Fibroblast of lung (primary cell): ENCODE measurements at regions not wholly inside any gene's neighbourhood (a gene's known extent, or its start where the extent isn't known, plus 50 kb on each side); places are given as distances from the start of the nearest gene placed in this dataset.

Experiments used
- DNase-seq, 2 donors: peaks; one replicate each; pipeline versions ENCODE4 v3.0.0 to v3.0.0-alpha.2; 2010; ENCODE audit warnings: low read depth in 2 of 2
- H2AFZ ChIP-seq: 2 replicates; pipeline ENCODE4 v1.5.1; 2012; ENCODE audit warnings: low read length, control low read depth, inconsistent platforms
- H3K27ac ChIP-seq: 2 replicates; pipeline ENCODE4 v1.5.1; 2011; ENCODE audit warnings: low read length, control low read depth; ENCODE audit not compliant: insufficient read depth
- H3K27me3 ChIP-seq: 2 replicates; pipeline ENCODE4 v1.5.1; 2011; ENCODE audit warnings: mild to moderate bottlenecking, low read length; ENCODE audit not compliant: control insufficient read depth, insufficient read depth
- H3K36me3 ChIP-seq: 2 replicates; pipeline ENCODE4 v1.5.1; 2011; ENCODE audit warnings: low read length; ENCODE audit not compliant: control insufficient read depth, insufficient read depth
- H3K4me1 ChIP-seq: 2 replicates; pipeline ENCODE4 v1.5.1; 2011; ENCODE audit warnings: low read length; ENCODE audit not compliant: control insufficient read depth, insufficient read depth; ENCODE audit errors: extremely low read depth
- H3K4me2 ChIP-seq: 2 replicates; pipeline ENCODE4 v1.5.1; 2011; ENCODE audit warnings: low read length, control low read depth; ENCODE audit not compliant: insufficient read depth; ENCODE audit errors: extremely low read depth
- H3K4me3 ChIP-seq, 4 experiments: fragments of 200-600 bp in 1 of 4; sonication (generic) in 1 of 4; replicated peaks in 1 of 4; 2 replicates each; pipeline ENCODE4 v1.5.1; 2011 to 2016; ENCODE audit warnings: low read length in 4 of 4, low read depth in 3 of 4, mild to moderate bottlenecking in 3 of 4, control low read depth in 2 of 4, inconsistent platforms in 1 of 4, mixed read lengths in 1 of 4; ENCODE audit not compliant: insufficient read depth in 1 of 4; ENCODE audit errors: control extremely low read depth in 1 of 4
- H3K79me2 ChIP-seq: 2 replicates; pipeline ENCODE4 v1.5.1; 2012; ENCODE audit warnings: mild to moderate bottlenecking, low read length, inconsistent platforms; ENCODE audit not compliant: control insufficient read depth, insufficient read depth
- H3K9ac ChIP-seq: 2 replicates; pipeline ENCODE4 v1.5.1; 2011; ENCODE audit warnings: mild to moderate bottlenecking, low read length, control low read depth; ENCODE audit not compliant: insufficient read depth
- H3K9me3 ChIP-seq: 2 replicates; pipeline ENCODE4 v1.5.1; 2012; ENCODE audit warnings: low read depth, low read length; ENCODE audit not compliant: control insufficient read depth, insufficient read depth
- H4K20me1 ChIP-seq: 2 replicates; pipeline ENCODE4 v1.5.1; 2011; ENCODE audit warnings: low read length; ENCODE audit not compliant: control insufficient read depth, insufficient read depth; ENCODE audit errors: extremely low read depth
- EZH2 ChIP-seq: IDR thresholded peaks from 2 replicates; pipeline ENCODE4 v1.5.1; 2012; ENCODE audit warnings: low read length, control low read depth, mild to moderate bottlenecking; ENCODE audit errors: missing control alignments
- TF ChIP-seq, protein P1 (sequence below), 2 donors: IDR thresholded peaks in 1 of 2; conservative IDR thresholded peaks in 1 of 2; 1 replicate in 1 of 2; 2 replicates in 1 of 2; pipeline ENCODE4 v1.5.1; 2011 to 2012; ENCODE audit warnings: low read length in 2 of 2, control low read depth in 1 of 2, inconsistent platforms in 1 of 2, low read depth in 1 of 2, mild to moderate bottlenecking in 1 of 2

DNA sequence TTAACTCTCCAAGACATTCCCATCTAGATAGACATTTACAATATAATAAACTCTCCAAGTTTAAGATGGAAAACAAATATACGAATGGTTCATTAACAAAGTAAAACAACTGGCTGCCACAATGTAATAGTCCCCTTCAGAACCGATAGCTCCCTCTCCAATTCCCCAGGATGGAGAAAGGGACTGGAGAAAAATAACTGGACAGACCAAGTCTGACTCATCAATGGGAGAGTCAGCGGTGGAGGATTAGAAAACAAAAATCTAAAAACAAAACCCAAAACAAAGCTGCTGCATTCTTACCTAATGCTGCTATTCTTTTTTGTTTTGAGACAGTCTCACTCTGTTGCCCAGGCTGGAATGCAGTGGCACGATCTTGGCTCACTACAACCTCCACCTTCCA lies 468.1 kb downstream of the SHQ1 start:
- Histone ChIP-seq H3K79me2 (peaks cover 15% of the 10 kb centered on the region), H3K27me3 (no peaks in the 10 kb centered on the region), H4K20me1 (no peaks in the 10 kb centered on the region), H3K9ac (no peak overlapping the region), H3K4me3 (no peak overlapping the region), H3K27ac (no peak overlapping the region), H3K4me2 (no peak overlapping the region), H2AFZ (no peak overlapping the region), H3K36me3 (peaks cover 2% of the 10 kb centered on the region), H3K4me1 (no peaks in the 10 kb centered on the region), H3K9me3 (no peaks in the 10 kb centered on the region)
- peak; percentile 41 to 48 for DNase-seq
- TF ChIP-seq, protein P1, sequence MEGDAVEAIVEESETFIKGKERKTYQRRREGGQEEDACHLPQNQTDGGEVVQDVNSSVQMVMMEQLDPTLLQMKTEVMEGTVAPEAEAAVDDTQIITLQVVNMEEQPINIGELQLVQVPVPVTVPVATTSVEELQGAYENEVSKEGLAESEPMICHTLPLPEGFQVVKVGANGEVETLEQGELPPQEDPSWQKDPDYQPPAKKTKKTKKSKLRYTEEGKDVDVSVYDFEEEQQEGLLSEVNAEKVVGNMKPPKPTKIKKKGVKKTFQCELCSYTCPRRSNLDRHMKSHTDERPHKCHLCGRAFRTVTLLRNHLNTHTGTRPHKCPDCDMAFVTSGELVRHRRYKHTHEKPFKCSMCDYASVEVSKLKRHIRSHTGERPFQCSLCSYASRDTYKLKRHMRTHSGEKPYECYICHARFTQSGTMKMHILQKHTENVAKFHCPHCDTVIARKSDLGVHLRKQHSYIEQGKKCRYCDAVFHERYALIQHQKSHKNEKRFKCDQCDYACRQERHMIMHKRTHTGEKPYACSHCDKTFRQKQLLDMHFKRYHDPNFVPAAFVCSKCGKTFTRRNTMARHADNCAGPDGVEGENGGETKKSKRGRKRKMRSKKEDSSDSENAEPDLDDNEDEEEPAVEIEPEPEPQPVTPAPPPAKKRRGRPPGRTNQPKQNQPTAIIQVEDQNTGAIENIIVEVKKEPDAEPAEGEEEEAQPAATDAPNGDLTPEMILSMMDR (conservative IDR thresholded peaks at IDR 0.05 in 1 of 2, IDR thresholded peaks at IDR 0.05 in 1 of 2; ENCODE audit: low read depth in 1 of 2, low read length in 2 of 2): no peak
- no peak for TF ChIP-seq EZH2

DNA sequence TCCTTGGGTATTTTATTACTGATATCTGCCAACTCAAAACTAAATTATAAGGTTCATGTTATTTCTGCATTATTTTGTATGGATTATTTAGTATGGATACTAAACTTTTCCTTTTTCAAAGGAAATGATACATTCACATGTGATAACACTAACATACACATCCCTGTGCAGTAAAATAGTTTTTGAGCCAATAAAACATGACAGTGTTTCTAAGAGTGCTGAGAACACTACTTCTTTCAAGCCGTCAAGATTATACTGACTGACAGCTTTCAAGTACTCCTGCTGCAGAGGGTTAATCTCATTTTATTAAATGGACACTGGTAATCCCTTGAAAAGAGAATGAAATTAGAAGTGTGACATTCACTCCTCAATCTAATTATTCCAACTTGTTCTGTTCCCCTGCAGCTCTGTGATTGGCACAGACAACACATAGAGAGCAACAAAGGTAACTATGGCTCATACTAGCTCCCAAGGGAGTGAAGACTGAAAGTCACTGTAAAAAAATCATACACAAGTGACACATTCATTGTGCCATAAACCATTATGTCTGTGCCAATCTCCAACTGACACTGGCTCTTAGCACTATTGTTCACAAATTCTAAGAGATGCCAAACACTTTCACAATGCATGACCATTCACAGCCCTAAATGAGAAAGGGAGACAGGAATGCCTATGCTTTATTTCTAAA lies 468.6 kb downstream of the SHQ1 start:
- peaks cover 15% of the 10 kb centered on the region for H3K79me2 ChIP-seq
- H3K27me3 ChIP-seq: no peaks in the 10 kb centered on the region
- no peak for TF ChIP-seq EZH2
- H3K9me3 ChIP-seq: no peaks in the 10 kb centered on the region
- no peaks in the 10 kb centered on the region for H3K4me1 ChIP-seq
- no peak overlapping the region for H3K9ac ChIP-seq
- DNase-seq: no peak
- H3K27ac ChIP-seq: no peak overlapping the region
- H3K36me3 ChIP-seq: peaks cover 2% of the 10 kb centered on the region
- no peak overlapping the region for H3K4me3 ChIP-seq
- H4K20me1 ChIP-seq: no peaks in the 10 kb centered on the region
- H2AFZ ChIP-seq: no peak overlapping the region
- H3K4me2 ChIP-seq: no peak overlapping the region

DNA sequence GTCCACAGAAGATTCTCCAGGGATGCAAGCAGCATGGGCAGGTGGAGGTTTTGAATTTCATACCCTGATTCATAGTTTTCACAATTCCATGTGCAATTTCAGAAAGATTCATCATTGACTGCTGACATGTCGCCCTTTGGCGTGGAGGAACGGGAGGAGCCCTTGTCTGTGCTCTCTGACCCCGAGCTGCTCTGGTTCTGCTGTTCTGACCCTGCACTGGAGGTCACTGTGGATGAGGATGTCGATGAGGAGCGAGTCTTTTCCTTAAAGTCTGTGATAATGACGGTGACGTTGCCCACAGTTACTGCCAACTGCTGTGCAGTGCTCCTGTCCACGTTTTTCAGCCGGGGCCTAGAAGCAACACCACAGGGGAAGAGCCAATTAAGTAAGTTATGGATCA lies 470.0 kb downstream of the SHQ1 start:
- no peak overlapping the region for H3K4me3 ChIP-seq
- H3K36me3 ChIP-seq: peaks cover 2% of the 10 kb centered on the region
- H4K20me1 ChIP-seq: no peaks in the 10 kb centered on the region
- H3K4me1 ChIP-seq: no peaks in the 10 kb centered on the region
- DNase-seq: no peak
- no peak overlapping the region for H3K4me2 ChIP-seq
- no peaks in the 10 kb centered on the region for H3K27me3 ChIP-seq
- no peak overlapping the region for H3K27ac ChIP-seq
- TF ChIP-seq EZH2: no peak
- TF ChIP-seq, protein P1 (conservative IDR thresholded peaks at IDR 0.05 in 1 of 2, IDR thresholded peaks at IDR 0.05 in 1 of 2; ENCODE audit: low read depth in 1 of 2, low read length in 2 of 2): no peak
- H3K9ac ChIP-seq: no peak overlapping the region
- peaks cover 15% of the 10 kb centered on the region for H3K79me2 ChIP-seq
- no peak overlapping the region for H2AFZ ChIP-seq
- no peaks in the 10 kb centered on the region for H3K9me3 ChIP-seq
